ENCODE measurements at regions not wholly inside any gene's neighbourhood (a gene's known extent, or its start where the extent isn't known, plus 50 kb on each side); places are given as distances from the start of the nearest gene placed in this dataset.

DNA sequence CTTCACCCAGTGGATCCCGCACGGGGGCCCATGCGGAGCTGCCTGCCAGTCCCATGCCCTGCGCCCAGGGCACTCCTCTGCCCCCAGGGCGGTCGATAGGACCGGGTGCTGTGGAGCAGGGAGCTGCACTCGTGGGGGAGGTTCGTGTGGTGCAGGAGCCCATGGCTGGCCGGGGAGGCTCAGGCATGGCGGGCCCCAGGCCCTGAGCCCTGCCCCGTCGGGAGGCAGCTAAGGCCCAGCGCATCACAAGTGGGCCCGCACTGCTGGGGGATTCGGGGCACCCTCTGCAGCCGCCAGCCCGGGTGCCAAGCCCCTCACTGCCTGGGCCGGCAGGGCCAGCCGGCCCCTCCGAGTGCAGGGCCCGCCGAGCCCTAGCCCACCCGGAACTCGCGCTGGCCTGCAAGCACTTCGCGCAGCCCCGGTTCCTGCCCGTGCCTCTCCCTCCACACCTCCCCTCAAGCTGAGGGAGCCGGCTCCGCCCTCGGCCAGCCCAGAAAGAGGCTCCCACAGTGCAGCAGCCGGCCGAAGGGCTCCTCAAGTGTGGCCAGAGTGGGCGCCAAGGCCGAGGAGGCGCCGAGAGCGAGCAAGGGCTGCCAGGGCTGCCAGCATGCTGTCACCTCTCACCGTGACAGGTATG lies 221.1 kb upstream of the RORB start:
- TF ChIP-seq, protein P1, sequence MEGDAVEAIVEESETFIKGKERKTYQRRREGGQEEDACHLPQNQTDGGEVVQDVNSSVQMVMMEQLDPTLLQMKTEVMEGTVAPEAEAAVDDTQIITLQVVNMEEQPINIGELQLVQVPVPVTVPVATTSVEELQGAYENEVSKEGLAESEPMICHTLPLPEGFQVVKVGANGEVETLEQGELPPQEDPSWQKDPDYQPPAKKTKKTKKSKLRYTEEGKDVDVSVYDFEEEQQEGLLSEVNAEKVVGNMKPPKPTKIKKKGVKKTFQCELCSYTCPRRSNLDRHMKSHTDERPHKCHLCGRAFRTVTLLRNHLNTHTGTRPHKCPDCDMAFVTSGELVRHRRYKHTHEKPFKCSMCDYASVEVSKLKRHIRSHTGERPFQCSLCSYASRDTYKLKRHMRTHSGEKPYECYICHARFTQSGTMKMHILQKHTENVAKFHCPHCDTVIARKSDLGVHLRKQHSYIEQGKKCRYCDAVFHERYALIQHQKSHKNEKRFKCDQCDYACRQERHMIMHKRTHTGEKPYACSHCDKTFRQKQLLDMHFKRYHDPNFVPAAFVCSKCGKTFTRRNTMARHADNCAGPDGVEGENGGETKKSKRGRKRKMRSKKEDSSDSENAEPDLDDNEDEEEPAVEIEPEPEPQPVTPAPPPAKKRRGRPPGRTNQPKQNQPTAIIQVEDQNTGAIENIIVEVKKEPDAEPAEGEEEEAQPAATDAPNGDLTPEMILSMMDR (IDR thresholded peaks at IDR 0.05), result no peak
- TF ChIP-seq POLR2AphosphoS5 (IDR thresholded peaks at IDR 0.05), result no peak
- TF ChIP-seq POLR2A (IDR thresholded peaks at IDR 0.05; ENCODE audit: low read depth), result no peak
- TF ChIP-seq EP300 (IDR thresholded peaks at IDR 0.05), result no peak

All from esophagus muscularis mucosa (tissue), 4 donors.